ENCODE measurements at regions not wholly inside any gene's neighbourhood (a gene's known extent, or its start where the extent isn't known, plus 50 kb on each side); places are given as distances from the start of the nearest gene placed in this dataset.
"Not testable (repeated sequence)": the region's sequence is repeated elsewhere in the genome, so short reads cannot be mapped to it uniquely, and the experiment has no call there.

DNA sequence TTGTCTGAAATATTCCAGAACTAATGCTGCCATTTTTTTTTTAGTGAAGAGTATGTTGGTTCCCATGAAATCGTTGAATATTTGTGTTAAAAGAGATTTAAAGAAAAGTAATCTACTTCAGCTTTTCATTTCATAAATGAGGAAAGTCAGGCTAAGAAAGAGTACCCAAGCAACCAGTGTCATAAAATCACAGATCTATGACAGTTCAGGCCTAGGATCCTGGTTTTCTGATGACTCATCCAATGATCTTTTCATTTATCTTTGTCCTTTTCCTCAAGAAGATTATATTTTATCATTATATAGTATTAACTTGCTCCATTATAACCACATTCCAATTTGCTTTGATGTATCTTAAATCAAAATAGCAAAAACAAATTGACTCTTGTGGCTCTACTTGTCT, 139.4 kb upstream of the HCCS start:
- DNase-seq = no peak

DNA sequence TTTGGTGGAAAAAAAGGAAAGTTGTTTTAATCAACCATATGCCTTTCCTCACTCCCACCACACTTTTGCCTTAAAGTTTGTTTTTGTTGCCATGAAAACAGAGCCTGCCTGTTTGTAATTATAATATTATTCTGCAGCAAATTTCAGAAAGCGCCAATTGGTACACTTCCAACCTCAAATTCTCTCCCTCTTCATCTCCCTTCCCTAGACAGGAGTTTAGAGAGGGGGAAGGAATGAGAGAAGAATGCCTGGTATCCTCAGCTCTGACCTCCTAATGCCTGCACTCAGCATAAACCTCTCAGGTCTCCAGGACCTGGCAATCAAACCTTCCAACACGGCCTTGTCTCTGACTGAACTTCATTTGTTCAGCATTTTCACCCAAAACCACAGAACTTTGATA, 138.4 kb upstream of the HCCS start:
- no peak for DNase-seq

GRCh38 chrX:10974920-10975319, 136.2 kb upstream of the HCCS start:
- no peak for DNase-seq

DNA sequence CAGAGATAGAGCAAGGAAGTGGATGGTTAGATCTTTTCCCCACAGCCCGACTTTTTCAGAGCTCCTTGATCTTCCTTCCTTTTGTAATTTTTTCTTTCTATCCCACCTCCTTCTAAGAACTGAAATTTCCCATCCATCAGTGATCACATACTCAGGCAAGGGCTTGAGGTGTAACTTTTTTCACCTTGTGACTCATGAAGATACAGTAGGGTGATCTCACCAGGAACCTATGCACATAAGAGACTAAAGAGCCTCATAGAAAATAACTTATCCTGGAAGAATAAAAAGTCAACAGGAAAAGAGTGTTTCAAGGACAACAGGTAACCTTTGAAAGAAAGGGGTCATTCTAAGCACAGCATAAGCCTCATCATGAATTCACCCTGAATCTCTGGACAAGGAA, 131.2 kb upstream of the HCCS start:
- DNase-seq = no peak

- DNase-seq = no peak
Measured at GRCh38 chrX:10981506-10981905, 129.6 kb upstream of the HCCS start.

DNA sequence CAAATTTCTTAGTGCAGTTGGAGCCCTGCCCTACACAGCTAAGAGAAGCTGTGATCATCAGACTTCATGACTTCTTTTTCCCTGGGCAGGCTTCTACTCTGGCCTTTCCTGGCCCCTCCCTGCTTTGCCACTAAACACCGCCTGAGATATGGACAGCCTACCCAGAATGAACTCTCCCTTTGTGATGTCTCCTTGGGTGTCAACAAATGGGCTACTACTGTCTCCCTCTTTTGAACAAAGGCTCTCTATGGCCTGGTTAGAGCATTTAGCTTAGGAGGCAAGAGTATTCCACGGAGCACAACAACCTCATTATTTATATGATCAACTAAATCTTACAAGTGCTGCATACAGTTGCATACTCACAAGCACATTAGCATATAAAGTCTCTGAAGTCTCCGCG, 127.6 kb upstream of the HCCS start:
- DNase-seq = no peak

GRCh38 chrX:10984213-10984612, 126.9 kb upstream of the HCCS start:
- DNase-seq = no peak

GRCh38 chrX:10986616-10987015, 124.5 kb upstream of the HCCS start:
- DNase-seq = no peak

DNA sequence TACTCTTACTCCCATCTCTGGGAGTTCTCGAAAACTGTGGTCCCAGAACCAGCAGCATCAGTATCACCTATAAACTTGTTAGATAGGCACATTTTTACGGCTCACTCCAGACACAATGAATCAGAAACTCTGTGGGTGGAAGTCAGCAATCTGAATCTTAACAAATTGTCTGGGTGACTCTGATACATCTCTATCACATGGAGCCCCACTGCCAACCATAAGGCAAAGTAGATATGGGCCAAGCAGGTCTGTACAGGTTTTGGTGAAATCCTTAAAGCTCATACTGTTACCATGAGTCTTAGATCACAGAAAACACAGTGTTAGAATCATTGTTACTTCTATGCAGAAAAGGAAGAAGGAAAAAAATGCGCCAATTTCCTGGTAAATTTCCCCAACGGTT, 122.5 kb upstream of the HCCS start:
- no peak for DNase-seq

GRCh38 chrX:10989386-10989785, 121.7 kb upstream of the HCCS start:
- no peak for DNase-seq

DNA sequence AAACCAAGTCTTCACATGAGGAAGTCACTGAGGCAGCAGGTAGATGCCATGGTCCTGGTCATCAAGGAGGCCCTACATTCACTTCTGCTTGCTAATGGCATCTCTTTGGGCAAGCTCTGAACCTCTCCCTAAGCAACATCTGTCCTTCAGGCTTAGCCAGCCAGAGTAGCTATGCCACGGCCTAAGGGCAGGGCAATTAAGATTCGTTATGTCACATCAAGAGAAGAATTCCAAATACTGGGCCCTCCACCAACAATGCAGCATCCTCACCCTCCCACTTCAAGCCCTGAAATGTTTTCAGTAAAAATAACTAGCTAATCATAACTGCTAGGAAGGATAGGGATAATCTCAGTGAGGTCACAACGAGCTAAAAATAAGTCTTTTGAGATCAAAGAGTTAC, 120.7 kb upstream of the HCCS start:
- no peak for DNase-seq

- no peak for DNase-seq
Measured at GRCh38 chrX:10990976-10991375, 120.2 kb upstream of the HCCS start.

- no peak for DNase-seq
Measured at GRCh38 chrX:10992110-10992509, 119.0 kb upstream of the HCCS start.

DNA sequence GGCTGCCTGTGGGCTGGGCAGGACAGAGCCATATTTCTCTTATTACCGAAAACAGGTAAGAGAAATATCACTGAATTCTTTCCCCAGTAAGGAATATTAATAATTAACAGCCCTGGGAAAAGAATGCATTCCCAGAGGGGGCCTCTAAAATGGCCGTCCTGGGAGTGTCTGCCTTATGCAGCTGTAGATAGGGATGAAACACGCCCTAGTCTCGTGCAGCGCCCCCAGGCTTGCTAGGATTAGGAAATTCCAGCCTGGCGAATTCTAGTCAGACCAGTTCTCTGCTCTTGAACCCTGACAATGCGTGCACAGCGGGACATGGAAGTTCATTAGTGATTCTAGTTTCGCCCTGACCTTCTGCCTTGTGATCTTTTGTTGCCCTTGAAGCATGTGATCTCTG, 104.1 kb upstream of the HCCS start:
- DNase-seq = not testable (repeated sequence)

GRCh38 chrX:11010476-11010875, 100.7 kb upstream of the HCCS start:
- DNase-seq = no peak

DNA sequence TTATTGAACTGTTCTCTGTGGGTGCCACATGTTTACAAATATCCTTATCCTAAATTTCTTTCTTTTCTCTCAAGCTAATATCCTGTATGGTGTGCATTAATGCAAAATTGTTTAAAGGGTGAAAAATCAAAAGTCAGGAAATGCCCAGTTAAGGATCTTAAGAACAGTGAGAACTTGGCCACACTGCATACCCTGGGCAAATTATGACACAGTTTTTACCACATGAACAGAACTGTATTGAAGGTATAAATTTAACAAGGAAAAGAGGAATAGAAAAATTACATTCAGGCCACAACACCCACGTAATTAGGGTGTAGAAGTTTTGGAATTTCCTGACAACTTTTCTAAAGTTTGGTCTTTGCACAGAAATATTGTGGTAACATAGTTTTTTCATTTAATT, 94.4 kb upstream of the HCCS start:
- DNase-seq = no peak

GRCh38 chrX:11022588-11022987, 88.5 kb upstream of the HCCS start:
- DNase-seq = not testable (repeated sequence)

DNA sequence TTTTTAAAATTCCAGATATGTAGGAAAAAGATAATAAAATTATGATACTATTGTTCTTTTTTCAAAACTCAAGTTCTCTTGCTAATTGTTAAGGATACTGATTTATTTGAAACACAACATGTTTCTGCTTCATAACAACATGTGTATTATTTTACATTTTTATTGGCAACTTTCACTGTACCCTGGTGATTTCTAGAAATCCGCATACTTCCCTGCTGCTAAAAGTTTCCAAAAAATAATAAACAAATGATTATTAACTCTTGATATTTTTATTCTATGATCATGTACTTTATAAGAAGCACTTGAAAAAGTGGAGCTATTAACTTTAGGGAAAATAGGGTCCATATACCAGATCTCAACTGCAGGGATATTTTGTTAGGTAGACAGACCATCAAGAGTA, 71.2 kb upstream of the HCCS start:
- DNase-seq = no peak

GRCh38 chrX:11040405-11040804, 70.7 kb upstream of the HCCS start:
- no peak for DNase-seq

DNA sequence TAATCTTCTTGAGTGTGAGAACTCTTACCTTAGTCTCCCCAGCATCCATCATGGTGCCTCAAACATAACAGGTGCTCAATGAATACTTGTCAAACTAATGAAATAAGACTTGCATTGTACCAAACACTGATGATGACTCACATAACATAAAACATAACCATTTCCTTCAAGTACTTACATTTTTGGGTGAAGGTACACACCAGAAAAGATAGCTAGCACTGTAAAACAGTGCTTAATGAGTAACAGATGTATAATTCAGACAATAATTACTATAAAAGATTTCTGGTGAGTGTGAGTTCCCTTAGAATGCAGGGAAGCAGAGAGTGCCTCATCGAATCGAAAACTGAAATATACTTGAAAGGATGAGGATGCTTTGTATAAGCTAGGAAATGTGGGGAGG, 70.1 kb upstream of the HCCS start:
- no peak for DNase-seq

DNA sequence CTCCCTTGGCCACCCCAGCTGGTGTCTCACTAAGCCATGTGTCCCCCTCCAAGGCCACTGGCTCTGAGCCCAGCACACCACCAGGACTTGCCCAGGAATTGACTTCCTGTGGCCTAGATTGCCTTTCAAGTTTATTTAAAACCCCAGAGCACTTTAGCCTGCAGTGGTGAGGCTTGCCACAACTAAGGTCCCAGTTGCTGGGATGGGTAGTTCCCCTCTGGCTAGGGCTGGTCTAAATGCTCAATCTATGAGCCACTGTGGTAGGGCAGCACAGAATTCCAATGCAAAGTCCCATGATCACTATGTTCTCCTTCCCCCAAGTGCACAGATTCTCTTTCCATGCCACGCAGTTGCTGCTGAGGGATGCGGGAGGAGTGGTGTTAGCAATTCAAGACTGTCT, 61.1 kb upstream of the HCCS start:
- no peak for DNase-seq

GRCh38 chrX:11053351-11053750, 57.8 kb upstream of the HCCS start:
- DNase-seq = no peak

- no peak for DNase-seq
Measured at GRCh38 chrX:11056322-11057176, 54.6 kb upstream of the HCCS start.

GRCh38 chrX:11059933-11060332, 51.2 kb upstream of the HCCS start:
- DNase-seq = no peak
